ENCODE measurements at regions not wholly inside any gene's neighbourhood (a gene's known extent, or its start where the extent isn't known, plus 50 kb on each side); places are given as distances from the start of the nearest gene placed in this dataset.

GRCh38 chr2:234829074-234829455 lies 122.8 kb upstream of the SH3BP4 start:
- DNase-seq (ENCODE audit: low spot score), result no peak
- no peak for TF ChIP-seq CTCF (IDR thresholded peaks at IDR 0.05; ENCODE audit: extremely low read depth, insufficient read depth, missing control alignments)
- in situ Hi-C loops (cut with MboI; ENCODE audit: low pct_unique_long_range_greater_than_20kb, low sequenced_read_pairs, unreplicated experiment), result no loop called here

DNA sequence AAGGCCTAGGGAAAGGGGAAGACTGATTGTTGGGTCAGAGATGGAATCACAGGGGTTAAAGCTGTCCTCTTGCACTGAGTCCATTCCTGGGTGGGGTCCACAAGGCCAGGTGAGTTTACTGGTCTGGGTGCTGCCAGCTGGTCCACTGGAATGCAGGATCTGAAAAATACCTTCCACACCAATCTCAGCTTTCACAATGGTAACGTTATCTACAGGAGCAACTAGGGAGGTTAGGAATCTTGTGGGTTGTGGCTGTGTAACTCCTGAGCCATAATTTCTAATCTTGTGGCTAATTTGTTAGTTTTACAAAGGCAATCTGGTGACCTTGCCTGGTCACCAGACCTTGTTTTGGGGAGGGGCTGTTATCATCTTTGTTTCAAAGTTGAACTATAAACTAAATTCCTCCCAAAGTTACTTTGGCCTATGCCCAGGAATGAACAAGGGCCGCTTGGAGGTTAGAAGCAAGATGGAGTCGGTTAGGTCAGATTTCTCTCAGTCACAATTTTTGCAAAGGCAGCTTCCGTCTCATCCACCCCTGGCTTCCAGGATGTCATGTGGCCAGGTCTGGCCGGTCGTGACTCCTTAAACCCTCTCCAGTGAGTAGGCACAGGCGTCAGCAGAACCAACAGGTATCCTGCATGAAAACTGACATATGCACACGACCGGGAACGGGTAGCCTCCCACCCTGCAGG lies 123.3 kb upstream of the SH3BP4 start:
- TF ChIP-seq CTCF (IDR thresholded peaks at IDR 0.05; ENCODE audit: extremely low read depth, insufficient read depth, missing control alignments), result no peak
- no peak for DNase-seq (ENCODE audit: low spot score)
- in situ Hi-C loops (cut with MboI; ENCODE audit: low pct_unique_long_range_greater_than_20kb, low sequenced_read_pairs, unreplicated experiment), result no loop called here

DNA sequence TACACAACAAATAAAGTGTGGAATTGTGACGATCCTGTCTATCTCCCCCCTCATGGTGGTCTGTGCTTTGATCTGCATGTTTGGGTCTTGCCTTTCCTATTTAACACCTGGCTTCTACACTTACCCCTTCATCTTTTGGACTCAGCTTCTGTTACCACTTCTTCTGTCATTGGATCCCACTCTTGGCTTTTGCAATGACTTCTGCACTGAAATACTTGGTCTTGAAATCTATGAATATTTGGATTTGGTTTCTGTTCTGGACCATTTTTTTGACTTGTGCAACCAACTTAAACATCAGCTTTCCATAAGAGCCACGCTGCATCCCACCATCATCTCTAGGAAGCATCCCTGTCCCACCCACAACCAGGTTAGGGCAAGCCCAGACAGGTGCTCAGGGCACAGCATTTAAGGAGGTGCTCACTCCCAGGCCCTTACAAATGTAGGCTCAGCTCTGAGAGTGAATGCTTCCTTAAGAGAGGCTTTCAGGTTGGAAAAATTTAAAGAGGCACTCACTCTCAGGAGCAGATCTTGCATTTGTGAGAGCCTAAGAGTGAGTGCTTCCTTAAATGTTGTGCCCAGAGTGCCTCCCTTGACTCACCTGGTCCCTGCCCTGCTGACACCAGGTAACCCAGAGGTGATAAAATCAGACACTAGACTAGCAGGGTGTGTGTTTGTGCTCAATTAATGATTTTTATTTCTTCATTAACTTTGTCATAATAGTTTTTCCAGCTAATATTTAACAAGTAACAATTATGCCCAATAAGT lies 124.5 kb upstream of the SH3BP4 start:
- TF ChIP-seq CTCF (IDR thresholded peaks at IDR 0.05; ENCODE audit: extremely low read depth, insufficient read depth, missing control alignments), result no peak
- DNase-seq (ENCODE audit: low spot score), result no peak
- in situ Hi-C loops (cut with MboI; ENCODE audit: low pct_unique_long_range_greater_than_20kb, low sequenced_read_pairs, unreplicated experiment), result no loop called here

GRCh38 chr2:234826681-234827080 lies 125.1 kb upstream of the SH3BP4 start:
- DNase-seq (ENCODE audit: low spot score), result no peak
- in situ Hi-C loops (cut with MboI; ENCODE audit: low pct_unique_long_range_greater_than_20kb, low sequenced_read_pairs, unreplicated experiment), result no loop called here
- TF ChIP-seq CTCF (IDR thresholded peaks at IDR 0.05; ENCODE audit: extremely low read depth, insufficient read depth, missing control alignments), result no peak

DNA sequence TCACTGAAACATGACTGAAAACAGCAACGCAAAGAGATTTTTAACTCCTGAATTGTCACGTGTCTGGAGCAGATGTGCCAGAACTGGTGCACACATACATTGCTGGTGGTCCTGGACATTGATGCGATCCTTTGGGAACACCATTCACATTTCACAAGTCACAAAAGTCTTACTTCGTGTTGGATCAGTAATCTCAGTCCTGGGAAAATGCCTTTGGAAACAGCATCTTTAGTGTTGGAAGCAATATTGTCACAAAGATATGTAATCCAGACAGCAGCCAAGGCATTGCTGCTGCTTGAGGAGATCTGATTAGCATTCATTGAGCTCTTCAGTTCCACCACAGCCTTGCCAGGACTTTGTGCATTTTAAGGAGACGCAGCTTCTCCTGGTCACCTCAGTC lies 126.2 kb upstream of the SH3BP4 start:
- TF ChIP-seq CTCF (IDR thresholded peaks at IDR 0.05; ENCODE audit: extremely low read depth, insufficient read depth, missing control alignments), result no peak
- DNase-seq (ENCODE audit: low spot score), result no peak
- in situ Hi-C loops (cut with MboI; ENCODE audit: low pct_unique_long_range_greater_than_20kb, low sequenced_read_pairs, unreplicated experiment), result no loop called here

- no peak for TF ChIP-seq CTCF (IDR thresholded peaks at IDR 0.05; ENCODE audit: extremely low read depth, insufficient read depth, missing control alignments)
- in situ Hi-C loops (cut with MboI; ENCODE audit: low pct_unique_long_range_greater_than_20kb, low sequenced_read_pairs, unreplicated experiment), result no loop called here
- DNase-seq (ENCODE audit: low spot score), result no peak
Measured at GRCh38 chr2:234823877-234824376, 127.9 kb upstream of the SH3BP4 start.

All from GM13977 (cell line).